ENCODE measurements at regions not wholly inside any gene's neighbourhood (a gene's known extent, or its start where the extent isn't known, plus 50 kb on each side); places are given as distances from the start of the nearest gene placed in this dataset.

DNA sequence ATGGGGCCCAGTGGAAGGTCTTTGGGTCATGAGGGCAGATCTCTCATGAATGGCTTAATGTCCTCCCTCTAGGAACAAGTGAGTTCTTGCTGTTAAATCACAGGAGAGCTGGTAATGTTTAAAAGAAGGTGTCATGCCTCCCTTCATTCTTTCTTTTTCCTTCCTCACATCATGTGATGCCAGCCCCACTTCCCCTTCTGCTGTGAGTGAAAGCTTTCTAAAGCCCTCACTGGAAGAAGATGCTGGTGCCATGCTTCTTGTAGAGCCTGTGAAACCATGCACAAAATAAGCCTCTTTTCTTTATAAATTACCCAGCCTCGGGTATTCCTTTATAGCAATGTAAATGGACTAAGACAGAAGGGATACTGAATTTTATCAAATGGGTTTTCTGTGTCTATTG lies 66.1 kb upstream of the ZNF827 start:
- Histone ChIP-seq H3K79me2 (ENCODE audit: low read length) (no peaks in the 10 kb centered on the region), H3K9me2 (replicated peaks; ENCODE audit: insufficient read depth, low read length) (no peaks in the 10 kb centered on the region), H3K4me1 (ENCODE audit: low read length) (peaks cover 3% of the 10 kb centered on the region), H3K4me2 (ENCODE audit: low read depth, low read length, poor library complexity, severe bottlenecking) (no peak overlapping the region), H2AFZ (ENCODE audit: low read length) (no peak overlapping the region), H3K9me3 (ENCODE audit: low read length) (peaks cover 13% of the 10 kb centered on the region), H3K27me3 (ENCODE audit: low read length) (no peaks in the 10 kb centered on the region), H3K36me3 (ENCODE audit: insufficient read depth, low read length) (no peaks in the 10 kb centered on the region), H4K20me1 (ENCODE audit: insufficient read depth, low read depth, low read length) (no peaks in the 10 kb centered on the region), H3K4me3 (ENCODE audit: low read length) (no peak overlapping the region), H3K9ac (ENCODE audit: low read length) (no peak overlapping the region), H3K27ac (ENCODE audit: low read length) (no peak overlapping the region)
- DNase-seq = no peak

DNA sequence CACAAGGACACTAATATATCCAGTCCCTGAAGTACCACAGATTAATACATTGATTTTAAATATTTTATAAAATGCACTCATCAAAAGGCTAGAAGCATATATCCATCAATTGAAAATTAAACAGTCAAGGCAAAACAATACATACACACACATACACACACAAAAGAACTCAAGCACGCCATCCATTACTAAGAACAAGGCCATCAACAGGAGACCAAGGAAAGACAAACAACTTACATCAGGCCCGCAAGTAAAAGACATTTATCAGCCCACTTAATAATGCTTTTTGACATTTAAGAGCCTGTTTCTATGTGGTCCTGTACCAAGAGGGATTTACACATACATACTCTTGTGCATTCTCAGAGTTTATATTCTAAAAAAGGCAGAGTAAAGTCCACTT lies 50.0 kb upstream of the ZNF827 start:
- Histone ChIP-seq H3K9me2 (replicated peaks; ENCODE audit: insufficient read depth, low read length) (no peaks in the 10 kb centered on the region), H3K4me1 (ENCODE audit: low read length) (no peaks in the 10 kb centered on the region), H3K36me3 (ENCODE audit: insufficient read depth, low read length) (no peaks in the 10 kb centered on the region), H3K27me3 (ENCODE audit: low read length) (no peaks in the 10 kb centered on the region), H3K79me2 (ENCODE audit: low read length) (no peaks in the 10 kb centered on the region), H3K4me2 (ENCODE audit: low read depth, low read length, poor library complexity, severe bottlenecking) (no peak overlapping the region), H3K27ac (ENCODE audit: low read length) (no peak overlapping the region), H3K4me3 (ENCODE audit: low read length) (no peak overlapping the region), H2AFZ (ENCODE audit: low read length) (no peak overlapping the region), H4K20me1 (ENCODE audit: insufficient read depth, low read depth, low read length) (no peaks in the 10 kb centered on the region), H3K9ac (ENCODE audit: low read length) (no peak overlapping the region), H3K9me3 (ENCODE audit: low read length) (no peaks in the 10 kb centered on the region)
- DNase-seq = no peak

Data from Karpas-422 (cell line).